IMR-90 (cell line): ENCODE measurements at regions not wholly inside any gene's neighbourhood (a gene's known extent, or its start where the extent isn't known, plus 50 kb on each side); places are given as distances from the start of the nearest gene placed in this dataset.

Source experiments
- CHD1 ChIP-seq: IDR thresholded peaks from 2 replicates; pipeline ENCODE4 v1.6.1; 2012; ENCODE audit warnings: low read depth, low read length, improper control_type of control experiment
- POLR2A ChIP-seq: IDR thresholded peaks from 2 replicates; pipeline ENCODE4 v1.6.1; 2012; ENCODE audit warnings: mild to moderate bottlenecking, low read depth, low read length
- RAD21 ChIP-seq: IDR thresholded peaks from 2 replicates; pipeline ENCODE4 v1.6.1; 2012; ENCODE audit warnings: low read length, improper control_type of control experiment
- RFX5 ChIP-seq: IDR thresholded peaks from 2 replicates; pipeline ENCODE4 v1.8.0; 2012; ENCODE audit warnings: low read depth, mild to moderate bottlenecking, low read length, moderate library complexity

- TF ChIP-seq CHD1 (no peak), POLR2A (no peak), RAD21 (no peak), RFX5 (no peak)
Measured at GRCh38 chr2:51976623-51977022, 944.7 kb upstream of the NRXN1 start.
